H9 (cell line): ENCODE measurements at regions not wholly inside any gene's neighbourhood (a gene's known extent, or its start where the extent isn't known, plus 50 kb on each side); places are given as distances from the start of the nearest gene placed in this dataset.

Source experiments
- DNase-seq: peaks from one replicate; pipeline ENCODE4 v3.0.0-alpha.2; 2017
- H2AFZ ChIP-seq: one replicate; pipeline ENCODE4 v1.6.1; 2013; ENCODE audit warnings: mild to moderate bottlenecking, low read length, control low read depth, moderate library complexity
- H2AK5ac ChIP-seq: 2 replicates; pipeline ENCODE4 v1.6.1; 2013; ENCODE audit warnings: low read length, control low read depth, mixed read lengths; ENCODE audit not compliant: insufficient read length
- H2BK120ac ChIP-seq: one replicate; pipeline ENCODE4 v1.6.1; 2013; ENCODE audit warnings: low read depth, mild to moderate bottlenecking, low read length, control low read depth, inconsistent platforms; ENCODE audit not compliant: poor library complexity, severe bottlenecking
- H2BK12ac ChIP-seq: 2 replicates; pipeline ENCODE4 v1.6.1; 2013; ENCODE audit warnings: low read length, control low read depth, mixed read lengths, low read depth; ENCODE audit not compliant: insufficient read length
- H2BK15ac ChIP-seq: 2 replicates; pipeline ENCODE4 v1.6.1; 2013; ENCODE audit warnings: low read depth, low read length, control low read depth
- H2BK20ac ChIP-seq: one replicate; pipeline ENCODE4 v1.6.1; 2013; ENCODE audit warnings: low read depth, mild to moderate bottlenecking, low read length, control low read depth, inconsistent platforms; ENCODE audit not compliant: poor library complexity, severe bottlenecking
- H2BK5ac ChIP-seq: 2 replicates; pipeline ENCODE4 v1.6.1; 2013; ENCODE audit warnings: low read length, control low read depth, mixed read lengths; ENCODE audit not compliant: insufficient read length
- H3K14ac ChIP-seq: 2 replicates; pipeline ENCODE4 v1.6.1; 2013; ENCODE audit warnings: low read length, control low read depth; ENCODE audit not compliant: insufficient read depth
- H3K18ac ChIP-seq: 2 replicates; pipeline ENCODE4 v1.6.1; 2013; ENCODE audit warnings: low read depth, mild to moderate bottlenecking, mixed read lengths, low read length, control low read depth; ENCODE audit not compliant: insufficient read length
- H3K23ac ChIP-seq: 2 replicates; pipeline ENCODE4 v1.6.1; 2013; ENCODE audit warnings: low read length, control low read depth, mixed read lengths, low read depth; ENCODE audit not compliant: insufficient read length
- H3K23me2 ChIP-seq: 2 replicates; pipeline ENCODE4 v1.6.1; 2013; ENCODE audit warnings: low read depth, mild to moderate bottlenecking, mixed read lengths, low read length, control low read depth; ENCODE audit not compliant: insufficient read length, poor library complexity, severe bottlenecking
- H3K27ac ChIP-seq: 2 replicates; pipeline ENCODE4 v1.5.1; 2013; ENCODE audit warnings: low read length, control low read depth, mixed read lengths, low read depth; ENCODE audit not compliant: insufficient read length
- H3K27me3 ChIP-seq: 2 replicates; pipeline ENCODE4 v1.6.1; 2013; ENCODE audit warnings: low read length, control low read depth, inconsistent platforms; ENCODE audit not compliant: insufficient read depth
- H3K4ac ChIP-seq: 2 replicates; pipeline ENCODE4 v1.6.1; 2013; ENCODE audit warnings: low read depth, mild to moderate bottlenecking, control low read depth, inconsistent platforms, low read length, moderate library complexity
- H3K4me1 ChIP-seq: 2 replicates; pipeline ENCODE4 v1.6.1; 2013; ENCODE audit warnings: low read length, control low read depth, inconsistent platforms; ENCODE audit not compliant: insufficient read depth
- H3K4me2 ChIP-seq: 2 replicates; pipeline ENCODE4 v1.6.1; 2013; ENCODE audit warnings: low read length, control low read depth, mixed read lengths; ENCODE audit not compliant: insufficient read length, insufficient read depth
- H3K56ac ChIP-seq: 2 replicates; pipeline ENCODE4 v1.6.1; 2013; ENCODE audit warnings: low read depth, mild to moderate bottlenecking, mixed read lengths, low read length, control low read depth; ENCODE audit not compliant: insufficient read length
- H3K79me1 ChIP-seq: 2 replicates; pipeline ENCODE4 v1.6.1; 2013; ENCODE audit warnings: low read depth, mild to moderate bottlenecking, moderate library complexity, low read length, control low read depth, inconsistent platforms; ENCODE audit not compliant: insufficient read depth, poor library complexity, severe bottlenecking
- H3K79me2 ChIP-seq: 2 replicates; pipeline ENCODE4 v1.6.1; 2013; ENCODE audit warnings: low read length, control low read depth, inconsistent platforms; ENCODE audit not compliant: insufficient read depth
- H3K9ac ChIP-seq: 2 replicates; pipeline ENCODE4 v1.6.1; 2013; ENCODE audit warnings: low read length, control low read depth, mixed read lengths; ENCODE audit not compliant: insufficient read length; ENCODE audit errors: extremely low read depth
- H3K9me3 ChIP-seq: one replicate; pipeline ENCODE4 v1.6.1; 2013; ENCODE audit warnings: low read depth, low read length, inconsistent platforms; ENCODE audit not compliant: control insufficient read depth
- H3T11ph ChIP-seq: one replicate; pipeline ENCODE4 v1.6.1; 2013; ENCODE audit warnings: mild to moderate bottlenecking, low read length, control low read depth, inconsistent platforms
- H4K20me1 ChIP-seq: one replicate; pipeline ENCODE4 v1.6.1; 2013; ENCODE audit not compliant: control insufficient read depth, insufficient read length, insufficient read depth
- H4K5ac ChIP-seq: 2 replicates; pipeline ENCODE4 v1.6.1; 2013; ENCODE audit warnings: low read depth, mild to moderate bottlenecking, mixed read lengths, low read length, control low read depth; ENCODE audit not compliant: insufficient read length
- H4K8ac ChIP-seq: replicated peaks from 2 replicates; pipeline ENCODE4 v1.6.1; 2013; ENCODE audit warnings: low read length, control low read depth, mixed read lengths, low read depth; ENCODE audit not compliant: insufficient read length
- H4K91ac ChIP-seq: 2 replicates; pipeline ENCODE4 v1.6.1; 2013; ENCODE audit warnings: low read depth, mild to moderate bottlenecking, moderate library complexity, mixed read lengths, low read length, control low read depth; ENCODE audit not compliant: insufficient read length
- H3K27ac Mint-ChIP-seq, 3 experiments: 2 replicates in 2 of 3; 3 replicates in 1 of 3; pipeline ENCODE4 v1.8.0; 2020 to 2021; ENCODE audit warnings: mixed read lengths in 3 of 3, mild to moderate bottlenecking in 1 of 3, moderate library complexity in 1 of 3
- H3K27me3 Mint-ChIP-seq: 2 replicates; pipeline ENCODE4 v1.8.0; 2021; ENCODE audit warnings: low read depth, mild to moderate bottlenecking, moderate library complexity, mixed read lengths
- H3K36me3 Mint-ChIP-seq, 3 experiments: 2 replicates in 2 of 3; 3 replicates in 1 of 3; pipeline ENCODE4 v1.8.0; 2020 to 2021; ENCODE audit warnings: low read depth in 3 of 3, mixed read lengths in 3 of 3; ENCODE audit not compliant: insufficient read depth in 1 of 3
- H3K4me1 Mint-ChIP-seq, 2 experiments: 2 replicates each; pipeline ENCODE4 v1.8.0; 2020; ENCODE audit warnings: mixed read lengths in 2 of 2
- H3K4me3 Mint-ChIP-seq, 2 experiments: 2 replicates in 1 of 2; 3 replicates in 1 of 2; pipeline ENCODE4 v1.8.0; 2020 to 2021; ENCODE audit warnings: mild to moderate bottlenecking in 2 of 2, mixed read lengths in 2 of 2, moderate library complexity in 1 of 2
- H3K9me3 Mint-ChIP-seq, 2 experiments: 2 replicates in 1 of 2; 3 replicates in 1 of 2; pipeline ENCODE4 v1.8.0; 2020; ENCODE audit warnings: mild to moderate bottlenecking in 2 of 2, mixed read lengths in 2 of 2, moderate library complexity in 1 of 2
- WGBS: extraction: QIAGEN DNeasy Blood & Tissue Kit; methylation state at CpG from one replicate; pipeline ENCODE4 v1.1.7; 2013; ENCODE audit warnings: missing lambda C conversion rate, low lambda C conversion rate, mixed read lengths; ENCODE audit not compliant: insufficient read length; ENCODE audit errors: extremely low coverage; 5-methylcytosine and 5-hydroxymethylcytosine counted together
- TF ChIP-seq, protein P1 (sequence below): fragments of 200-600 bp; sonication (generic); conservative IDR thresholded peaks from 3 replicates; pipeline ENCODE4 v1.8.0; 2021; ENCODE audit warnings: antibody characterized with exemption, mild to moderate bottlenecking

DNA sequence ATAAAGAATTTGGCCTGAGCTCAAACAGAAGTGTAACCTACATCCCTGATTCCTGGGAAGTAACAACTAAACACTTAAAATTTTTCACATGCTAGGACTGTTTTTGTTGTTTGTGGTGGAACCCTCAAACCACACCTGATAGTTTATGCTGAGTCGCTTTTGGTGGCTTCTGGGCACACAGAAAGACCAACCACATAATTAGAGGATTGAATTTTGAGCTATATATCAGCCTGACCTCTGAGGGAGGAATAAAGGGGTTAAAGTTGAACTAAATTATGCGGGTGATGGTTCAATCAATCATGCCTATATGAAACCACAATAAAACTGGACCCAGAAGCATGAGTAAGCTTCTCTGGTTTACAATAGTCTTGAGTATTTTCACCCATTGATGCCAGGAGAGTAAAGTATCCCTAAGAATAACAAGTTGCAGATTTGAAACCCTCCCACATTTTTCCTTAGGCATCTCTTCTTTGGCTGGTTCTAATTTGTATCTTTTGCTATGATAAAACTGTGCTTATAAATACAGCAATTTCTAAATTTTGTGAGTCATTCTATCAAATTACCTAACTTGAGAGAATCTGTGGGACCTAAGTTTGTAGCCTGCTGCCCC is 1304.5 kb upstream of the GBE1 start:
- Histone ChIP-seq H3K23ac (no peak overlapping the region), H2AK5ac (no peak overlapping the region), H3K56ac (no peak overlapping the region), H2BK15ac (no peak overlapping the region), H4K91ac (no peak overlapping the region), H3K9me3 (no peaks in the 10 kb centered on the region), H3K4me2 (no peak overlapping the region), H3K14ac (no peak overlapping the region), H2BK5ac (no peak overlapping the region), H2AFZ (no peak overlapping the region), H3T11ph (no peak overlapping the region), H3K23me2 (no peaks in the 10 kb centered on the region), H2BK12ac (no peak overlapping the region), H3K18ac (no peak overlapping the region), H4K8ac (no peak overlapping the region), H3K9ac (no peak overlapping the region), H4K5ac (no peak overlapping the region), H3K4ac (no peak overlapping the region), H3K79me1 (no peaks in the 10 kb centered on the region), H3K27ac (no peak overlapping the region), H3K27me3 (no peaks in the 10 kb centered on the region), H2BK20ac (peak overlapping the region; percentile 45), H3K4me1 (no peaks in the 10 kb centered on the region), H2BK120ac (no peak overlapping the region), H3K79me2 (no peaks in the 10 kb centered on the region), H4K20me1 (no peaks in the 10 kb centered on the region)
- WGBS: no CpG with 5 or more reads among the region's 2 CpGs
- Mint-ChIP-seq H3K4me3 (no peak overlapping the region), H3K36me3 (peaks cover 4 to 8% (median 7%) of the 10 kb centered on the region in 3 experiments), H3K27me3 (no peaks in the 10 kb centered on the region), H3K4me1 (peaks cover 0 to 3% of the 10 kb centered on the region in 2 experiments; a peak in 2 of 4 replicates), H3K27ac (no peak overlapping the region), H3K9me3 (peaks cover 15 to 17% of the 10 kb centered on the region in 2 experiments)
- TF ChIP-seq, protein P1, sequence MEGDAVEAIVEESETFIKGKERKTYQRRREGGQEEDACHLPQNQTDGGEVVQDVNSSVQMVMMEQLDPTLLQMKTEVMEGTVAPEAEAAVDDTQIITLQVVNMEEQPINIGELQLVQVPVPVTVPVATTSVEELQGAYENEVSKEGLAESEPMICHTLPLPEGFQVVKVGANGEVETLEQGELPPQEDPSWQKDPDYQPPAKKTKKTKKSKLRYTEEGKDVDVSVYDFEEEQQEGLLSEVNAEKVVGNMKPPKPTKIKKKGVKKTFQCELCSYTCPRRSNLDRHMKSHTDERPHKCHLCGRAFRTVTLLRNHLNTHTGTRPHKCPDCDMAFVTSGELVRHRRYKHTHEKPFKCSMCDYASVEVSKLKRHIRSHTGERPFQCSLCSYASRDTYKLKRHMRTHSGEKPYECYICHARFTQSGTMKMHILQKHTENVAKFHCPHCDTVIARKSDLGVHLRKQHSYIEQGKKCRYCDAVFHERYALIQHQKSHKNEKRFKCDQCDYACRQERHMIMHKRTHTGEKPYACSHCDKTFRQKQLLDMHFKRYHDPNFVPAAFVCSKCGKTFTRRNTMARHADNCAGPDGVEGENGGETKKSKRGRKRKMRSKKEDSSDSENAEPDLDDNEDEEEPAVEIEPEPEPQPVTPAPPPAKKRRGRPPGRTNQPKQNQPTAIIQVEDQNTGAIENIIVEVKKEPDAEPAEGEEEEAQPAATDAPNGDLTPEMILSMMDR: no peak
- no peak for DNase-seq
